Mesenchymal stem cell (in vitro differentiated cells and primary cell): ENCODE measurements at regions not wholly inside any gene's neighbourhood (a gene's known extent, or its start where the extent isn't known, plus 50 kb on each side); places are given as distances from the start of the nearest gene placed in this dataset.

Source experiments
- DNase-seq: peaks from one replicate; pipeline ENCODE4 v3.0.0-alpha.2; 2013
- H2AFZ ChIP-seq: one replicate; pipeline ENCODE4 v1.6.1; 2013; ENCODE audit warnings: low read depth, mild to moderate bottlenecking, control low read depth, inconsistent platforms, low read length, moderate library complexity
- H2AK5ac ChIP-seq: 2 replicates; pipeline ENCODE4 v1.6.1; 2013; ENCODE audit warnings: low read length, moderate library complexity, mild to moderate bottlenecking, inconsistent platforms; ENCODE audit not compliant: severe bottlenecking
- H2BK120ac ChIP-seq: one replicate; pipeline ENCODE4 v1.6.1; 2013; ENCODE audit warnings: low read depth, mild to moderate bottlenecking, inconsistent platforms, low read length, moderate library complexity
- H2BK12ac ChIP-seq, 2 experiments: one replicate each; pipeline ENCODE4 v1.6.1; 2013; ENCODE audit warnings: inconsistent platforms in 2 of 2, low read length in 2 of 2, mild to moderate bottlenecking in 2 of 2, moderate library complexity in 2 of 2, control low read depth in 1 of 2
- H2BK15ac ChIP-seq: one replicate; pipeline ENCODE4 v1.6.1; 2013; ENCODE audit warnings: mild to moderate bottlenecking, low read depth, inconsistent platforms; ENCODE audit not compliant: poor library complexity, severe bottlenecking
- H2BK5ac ChIP-seq: 2 replicates; pipeline ENCODE4 v1.6.1; 2013; ENCODE audit warnings: low read depth, mild to moderate bottlenecking, low read length, control low read depth, inconsistent platforms; ENCODE audit not compliant: poor library complexity, severe bottlenecking
- H3K14ac ChIP-seq, 2 experiments: one replicate each; pipeline ENCODE4 v1.6.1; 2013; ENCODE audit warnings: inconsistent platforms in 2 of 2, low read length in 2 of 2, control low read depth in 1 of 2, mild to moderate bottlenecking in 1 of 2, moderate library complexity in 1 of 2
- H3K18ac ChIP-seq, 2 experiments: one replicate each; pipeline ENCODE4 v1.6.1; 2013; ENCODE audit warnings: inconsistent platforms in 2 of 2, low read length in 2 of 2, control low read depth in 1 of 2, low read depth in 1 of 2, mild to moderate bottlenecking in 1 of 2
- H3K23ac ChIP-seq, 2 experiments: one replicate each; pipeline ENCODE4 v1.6.1; 2013; ENCODE audit warnings: inconsistent platforms in 2 of 2, low read length in 2 of 2, mild to moderate bottlenecking in 2 of 2, moderate library complexity in 2 of 2, control low read depth in 1 of 2
- H3K27ac ChIP-seq: 2 replicates; pipeline ENCODE4 v1.5.1; 2013; ENCODE audit warnings: mild to moderate bottlenecking, moderate library complexity, low read length, control low read depth, inconsistent platforms; ENCODE audit not compliant: poor library complexity, severe bottlenecking
- H3K27me3 ChIP-seq, 2 experiments: 2 replicates each; pipeline versions ENCODE4 v1.6.1 to v1.7.0; 2013; ENCODE audit warnings: low read length in 2 of 2, mild to moderate bottlenecking in 2 of 2, moderate library complexity in 2 of 2, control low read depth in 1 of 2, inconsistent platforms in 1 of 2; ENCODE audit not compliant: control insufficient read depth in 1 of 2, insufficient read depth in 1 of 2
- H3K36me3 ChIP-seq, 2 experiments: 2 replicates each; pipeline versions ENCODE4 v1.6.1 to v1.7.0; 2013; ENCODE audit warnings: low read length in 2 of 2, control low read depth in 1 of 2, inconsistent platforms in 1 of 2, low read depth in 1 of 2, mild to moderate bottlenecking in 1 of 2; ENCODE audit not compliant: insufficient read depth in 2 of 2, control insufficient read depth in 1 of 2
- H3K4ac ChIP-seq, 2 experiments: one replicate each; pipeline ENCODE4 v1.6.1; 2013; ENCODE audit warnings: inconsistent platforms in 2 of 2, low read length in 2 of 2, mild to moderate bottlenecking in 2 of 2, moderate library complexity in 2 of 2, control low read depth in 1 of 2, low read depth in 1 of 2
- H3K4me1 ChIP-seq: 2 replicates; pipeline ENCODE4 v1.6.1; 2013; ENCODE audit warnings: low read depth, low read length, control low read depth; ENCODE audit not compliant: control insufficient read depth, insufficient read depth
- H3K4me2 ChIP-seq: 2 replicates; pipeline ENCODE4 v1.6.1; 2013; ENCODE audit warnings: low read length, mild to moderate bottlenecking, inconsistent platforms; ENCODE audit not compliant: poor library complexity, severe bottlenecking
- H3K4me3 ChIP-seq, 2 experiments: 2 replicates each; pipeline versions ENCODE4 v1.5.1 to v1.7.0; 2013; ENCODE audit warnings: low read length in 2 of 2, mild to moderate bottlenecking in 2 of 2, control low read depth in 1 of 2, low read depth in 1 of 2; ENCODE audit not compliant: insufficient read depth in 1 of 2
- H3K79me1 ChIP-seq: replicated peaks from 2 replicates; pipeline ENCODE4 v1.6.1; 2013; ENCODE audit warnings: mild to moderate bottlenecking, control low read depth, low read length, inconsistent platforms; ENCODE audit not compliant: poor library complexity, severe bottlenecking
- H3K9ac ChIP-seq: 2 replicates; pipeline ENCODE4 v1.7.0; 2013; ENCODE audit warnings: mild to moderate bottlenecking, low read length, moderate library complexity
- H3K9me3 ChIP-seq: 2 replicates; pipeline ENCODE4 v1.7.0; 2013; ENCODE audit warnings: mild to moderate bottlenecking, low read length; ENCODE audit not compliant: control insufficient read depth
- H4K8ac ChIP-seq: one replicate; pipeline ENCODE4 v1.6.1; 2013; ENCODE audit warnings: inconsistent platforms, mild to moderate bottlenecking, low read length, moderate library complexity
- H4K91ac ChIP-seq: one replicate; pipeline ENCODE4 v1.6.1; 2013; ENCODE audit warnings: mild to moderate bottlenecking, low read length, inconsistent platforms
- WGBS: methylation state at CpG from one replicate; pipeline ENCODE4 v1.1.7; 2013; ENCODE audit warnings: mixed read lengths; 5-methylcytosine and 5-hydroxymethylcytosine counted together

- Histone ChIP-seq H3K9me3 (no peaks in the 10 kb centered on the region), H3K4me3 (no peak overlapping the region), H3K18ac (no peak overlapping the region), H2AFZ (no peak overlapping the region), H2AK5ac (no peak overlapping the region), H3K14ac (no peak overlapping the region), H3K27me3 (no peaks in the 10 kb centered on the region), H3K4ac (no peak overlapping the region), H2BK5ac (no peak overlapping the region), H4K91ac (no peak overlapping the region), H3K79me1 (no peaks in the 10 kb centered on the region), H3K36me3 (no peaks in the 10 kb centered on the region), H3K4me1 (no peaks in the 10 kb centered on the region), H2BK15ac (no peak overlapping the region), H3K4me2 (no peak overlapping the region), H3K9ac (no peak overlapping the region), H3K23ac (no peak overlapping the region), H3K27ac (no peak overlapping the region), H4K8ac (no peak overlapping the region), H2BK120ac (no peak overlapping the region), H2BK12ac (no peak overlapping the region)
- WGBS = 88% methylated on average over 2 of the region's 5 CpGs
- DNase-seq = no peak
Measured at GRCh38 chr3:147493065-147493464, 83.9 kb downstream of the ZIC1 start.

- H3K4me3 ChIP-seq = no peak overlapping the region
- no peak overlapping the region for H3K9ac ChIP-seq
- DNase-seq = no peak
- no peaks in the 10 kb centered on the region for H3K27me3 ChIP-seq
- no peak overlapping the region for H3K14ac ChIP-seq
- H3K23ac ChIP-seq = no peak overlapping the region
- H2BK120ac ChIP-seq = no peak overlapping the region
- no peak overlapping the region for H3K27ac ChIP-seq
- no peak overlapping the region for H3K18ac ChIP-seq
- H4K91ac ChIP-seq = no peak overlapping the region
- H3K36me3 ChIP-seq = no peaks in the 10 kb centered on the region
- H3K4ac ChIP-seq = no peak overlapping the region
- no peak overlapping the region for H2BK15ac ChIP-seq
- H3K4me1 ChIP-seq = no peaks in the 10 kb centered on the region
- no peak overlapping the region for H4K8ac ChIP-seq
- 94% methylated on average over 2 of the region's 2 CpGs for WGBS
- H3K79me1 ChIP-seq = no peaks in the 10 kb centered on the region
- no peak overlapping the region for H2AK5ac ChIP-seq
- no peaks in the 10 kb centered on the region for H3K9me3 ChIP-seq
- no peak overlapping the region for H3K4me2 ChIP-seq
- H2BK5ac ChIP-seq = no peak overlapping the region
- H2BK12ac ChIP-seq = no peak overlapping the region
- H2AFZ ChIP-seq = no peak overlapping the region
Measured at GRCh38 chr3:147493666-147494065, 84.5 kb downstream of the ZIC1 start.

- Histone ChIP-seq H4K8ac (no peak overlapping the region), H2AFZ (no peak overlapping the region), H4K91ac (no peak overlapping the region), H3K27ac (no peak overlapping the region), H2BK120ac (no peak overlapping the region), H3K4me3 (no peak overlapping the region), H2BK12ac (no peak overlapping the region), H3K4me1 (no peaks in the 10 kb centered on the region), H3K36me3 (no peaks in the 10 kb centered on the region), H3K27me3 (no peaks in the 10 kb centered on the region), H3K9me3 (no peaks in the 10 kb centered on the region), H3K23ac (no peak overlapping the region), H3K4ac (no peak overlapping the region), H3K18ac (no peak overlapping the region), H3K4me2 (no peak overlapping the region), H2AK5ac (no peak overlapping the region), H2BK5ac (no peak overlapping the region), H2BK15ac (no peak overlapping the region), H3K14ac (no peak overlapping the region), H3K9ac (no peak overlapping the region), H3K79me1 (no peaks in the 10 kb centered on the region)
- 76% methylated on average over 4 of the region's 5 CpGs for WGBS
- DNase-seq = no peak
Measured at GRCh38 chr3:147497286-147497685, 88.1 kb downstream of the ZIC1 start.

GRCh38 chr3:147507638-147508286 lies 98.6 kb downstream of the ZIC1 start:
- Histone ChIP-seq H3K36me3 (no peaks in the 10 kb centered on the region), H3K4me2 (no peak overlapping the region), H3K27ac (no peak overlapping the region), H3K18ac (no peak overlapping the region), H3K4me3 (no peak overlapping the region), H3K9ac (no peak overlapping the region), H4K8ac (no peak overlapping the region), H3K4me1 (no peaks in the 10 kb centered on the region), H2BK5ac (no peak overlapping the region), H2AK5ac (no peak overlapping the region), H3K4ac (no peak overlapping the region), H2BK12ac (no peak overlapping the region), H3K79me1 (no peaks in the 10 kb centered on the region), H4K91ac (no peak overlapping the region), H2BK15ac (no peak overlapping the region), H3K9me3 (no peaks in the 10 kb centered on the region), H3K23ac (no peak overlapping the region), H2BK120ac (no peak overlapping the region), H3K14ac (no peak overlapping the region), H2AFZ (no peak overlapping the region), H3K27me3 (no peaks in the 10 kb centered on the region)
- WGBS = 20% methylated on average over 1 of the region's 3 CpGs
- peak; percentile 51 for DNase-seq
